ENCODE measurements at regions not wholly inside any gene's neighbourhood (a gene's known extent, or its start where the extent isn't known, plus 50 kb on each side); places are given as distances from the start of the nearest gene placed in this dataset.

- Histone ChIP-seq H3K9ac (ENCODE audit: control insufficient read depth, extremely low read depth, insufficient read depth, low read length) (no peak overlapping the region), H3K27me3 (ENCODE audit: control insufficient read depth, extremely low read depth, insufficient read depth, low read length) (no peaks in the 10 kb centered on the region)
- peak; percentile 29 for FAIRE-seq
These were observed 246.1 kb upstream of the ZNF462 start for GRCh38 chr9:106616851-106617345.

DNA sequence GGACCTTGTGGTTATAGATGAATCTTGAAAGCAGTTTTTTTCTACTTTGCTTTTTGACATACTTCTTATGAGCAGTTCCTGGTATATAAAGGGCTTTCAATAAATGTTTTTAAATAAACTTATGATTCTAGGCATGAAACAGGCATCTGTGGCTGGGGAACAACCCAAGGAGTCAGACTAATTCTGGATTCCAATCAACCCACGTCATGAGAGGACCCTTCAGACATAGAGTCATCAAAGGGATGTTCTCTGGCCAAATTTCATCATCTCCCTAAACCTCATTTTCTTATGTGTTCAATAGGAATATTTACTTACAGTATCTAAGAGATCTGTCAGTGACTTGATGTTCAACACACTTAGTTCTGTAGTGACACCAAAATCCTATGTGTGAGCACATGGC lies 243.8 kb upstream of the ZNF462 start:
- Histone ChIP-seq H3K36me3 (ENCODE audit: control insufficient read depth in 2 of 2, extremely low read depth in 1 of 2, insufficient read depth in 2 of 2, low read length in 2 of 2) (no peaks in the 10 kb centered on the region), H2AFZ (ENCODE audit: control insufficient read depth, low read length) (no peak overlapping the region), H3K27me3 (ENCODE audit: control insufficient read depth, extremely low read depth, insufficient read depth, low read length) (no peaks in the 10 kb centered on the region), H3K27ac (ENCODE audit: control insufficient read depth, insufficient read depth, low read length) (no peak overlapping the region), H3K4me3 (ENCODE audit: control insufficient read depth in 2 of 3, extremely low read depth in 1 of 3, insufficient read depth in 2 of 3, low read depth in 1 of 3, low read length in 3 of 3) (no peak overlapping the region), H3K9me3 (ENCODE audit: control insufficient read depth, low read depth, low read length) (no peaks in the 10 kb centered on the region), H4K20me1 (ENCODE audit: control insufficient read depth, extremely low read depth, insufficient read depth, low read length) (no peaks in the 10 kb centered on the region), H3K4me1 (ENCODE audit: control insufficient read depth, extremely low read depth, insufficient read depth, low read length) (no peaks in the 10 kb centered on the region), H3K9ac (ENCODE audit: control insufficient read depth, extremely low read depth, insufficient read depth, low read length) (no peak overlapping the region), H3K9me1 (ENCODE audit: control insufficient read depth, extremely low read depth, insufficient read depth, low read length) (no peaks in the 10 kb centered on the region), H3K79me2 (ENCODE audit: control insufficient read depth, insufficient read depth, low read length) (no peaks in the 10 kb centered on the region), H3K4me2 (ENCODE audit: control insufficient read depth, extremely low read depth, insufficient read depth, low read depth, low read length) (no peak overlapping the region)
- DNase-seq (ENCODE audit: low read depth, low spot score) (peak; percentile 4), FAIRE-seq (no peak)
- dilution Hi-C loops (cut with MboI; ENCODE audit: extremely low pct_ligation_motif_present, low sequenced_read_pairs), result no loop called here
- no peak for TF ChIP-seq EZH2 (IDR thresholded peaks at IDR 0.05; ENCODE audit: low read length)
- TF ChIP-seq, protein P1, sequence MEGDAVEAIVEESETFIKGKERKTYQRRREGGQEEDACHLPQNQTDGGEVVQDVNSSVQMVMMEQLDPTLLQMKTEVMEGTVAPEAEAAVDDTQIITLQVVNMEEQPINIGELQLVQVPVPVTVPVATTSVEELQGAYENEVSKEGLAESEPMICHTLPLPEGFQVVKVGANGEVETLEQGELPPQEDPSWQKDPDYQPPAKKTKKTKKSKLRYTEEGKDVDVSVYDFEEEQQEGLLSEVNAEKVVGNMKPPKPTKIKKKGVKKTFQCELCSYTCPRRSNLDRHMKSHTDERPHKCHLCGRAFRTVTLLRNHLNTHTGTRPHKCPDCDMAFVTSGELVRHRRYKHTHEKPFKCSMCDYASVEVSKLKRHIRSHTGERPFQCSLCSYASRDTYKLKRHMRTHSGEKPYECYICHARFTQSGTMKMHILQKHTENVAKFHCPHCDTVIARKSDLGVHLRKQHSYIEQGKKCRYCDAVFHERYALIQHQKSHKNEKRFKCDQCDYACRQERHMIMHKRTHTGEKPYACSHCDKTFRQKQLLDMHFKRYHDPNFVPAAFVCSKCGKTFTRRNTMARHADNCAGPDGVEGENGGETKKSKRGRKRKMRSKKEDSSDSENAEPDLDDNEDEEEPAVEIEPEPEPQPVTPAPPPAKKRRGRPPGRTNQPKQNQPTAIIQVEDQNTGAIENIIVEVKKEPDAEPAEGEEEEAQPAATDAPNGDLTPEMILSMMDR (optimal IDR thresholded peaks at IDR 0.05 in 1 of 3, IDR thresholded peaks at IDR 0.05 in 1 of 3, conservative IDR thresholded peaks at IDR 0.05 in 1 of 3; ENCODE audit: extremely low read depth in 1 of 3, insufficient read depth in 2 of 3, low read length in 3 of 3), result no peak

More at GRCh38 chr9:106616851-106617345, 246.1 kb upstream of the ZNF462 start:
- Histone ChIP-seq H3K9me3 (ENCODE audit: control insufficient read depth, low read depth, low read length) (no peaks in the 10 kb centered on the region), H3K4me3 (ENCODE audit: control insufficient read depth in 2 of 3, extremely low read depth in 1 of 3, insufficient read depth in 2 of 3, low read depth in 1 of 3, low read length in 3 of 3) (no peak overlapping the region), H3K4me1 (ENCODE audit: control insufficient read depth, extremely low read depth, insufficient read depth, low read length) (no peaks in the 10 kb centered on the region), H2AFZ (ENCODE audit: control insufficient read depth, low read length) (no peak overlapping the region), H3K27ac (ENCODE audit: control insufficient read depth, insufficient read depth, low read length) (no peak overlapping the region), H3K79me2 (ENCODE audit: control insufficient read depth, insufficient read depth, low read length) (no peaks in the 10 kb centered on the region), H3K36me3 (ENCODE audit: control insufficient read depth in 2 of 2, extremely low read depth in 1 of 2, insufficient read depth in 2 of 2, low read length in 2 of 2) (no peaks in the 10 kb centered on the region), H3K9me1 (ENCODE audit: control insufficient read depth, extremely low read depth, insufficient read depth, low read length) (no peaks in the 10 kb centered on the region), H3K4me2 (ENCODE audit: control insufficient read depth, extremely low read depth, insufficient read depth, low read depth, low read length) (no peak overlapping the region), H4K20me1 (ENCODE audit: control insufficient read depth, extremely low read depth, insufficient read depth, low read length) (no peaks in the 10 kb centered on the region)
- TF ChIP-seq, protein P1 (optimal IDR thresholded peaks at IDR 0.05 in 1 of 3, IDR thresholded peaks at IDR 0.05 in 1 of 3, conservative IDR thresholded peaks at IDR 0.05 in 1 of 3; ENCODE audit: extremely low read depth in 1 of 3, insufficient read depth in 2 of 3, low read length in 3 of 3), result no peak
- no peak for TF ChIP-seq EZH2 (IDR thresholded peaks at IDR 0.05; ENCODE audit: low read length)
- DNase-seq (ENCODE audit: low read depth, low spot score), result no peak
- dilution Hi-C loops (cut with MboI; ENCODE audit: extremely low pct_ligation_motif_present, low sequenced_read_pairs), result no loop called here
